ENCODE measurements at regions not wholly inside any gene's neighbourhood (a gene's known extent, or its start where the extent isn't known, plus 50 kb on each side); places are given as distances from the start of the nearest gene placed in this dataset.

GRCh38 chr2:104563398-104563996, 290.4 kb upstream of the POU3F3 start:
- Histone ChIP-seq H3K9me3 (no peaks in the 10 kb centered on the region), H3K27me3 (no peaks in the 10 kb centered on the region), H3K4me1 (no peaks in the 10 kb centered on the region), H3K36me3 (no peaks in the 10 kb centered on the region), H3K4me3 (no peak overlapping the region), H3K27ac (no peak overlapping the region)
- intact Hi-C loops (cut with DNase I) = no loop called here
- DNase-seq (ENCODE audit: low spot score in 2 of 2) = no peak
- TF ChIP-seq, protein P1, sequence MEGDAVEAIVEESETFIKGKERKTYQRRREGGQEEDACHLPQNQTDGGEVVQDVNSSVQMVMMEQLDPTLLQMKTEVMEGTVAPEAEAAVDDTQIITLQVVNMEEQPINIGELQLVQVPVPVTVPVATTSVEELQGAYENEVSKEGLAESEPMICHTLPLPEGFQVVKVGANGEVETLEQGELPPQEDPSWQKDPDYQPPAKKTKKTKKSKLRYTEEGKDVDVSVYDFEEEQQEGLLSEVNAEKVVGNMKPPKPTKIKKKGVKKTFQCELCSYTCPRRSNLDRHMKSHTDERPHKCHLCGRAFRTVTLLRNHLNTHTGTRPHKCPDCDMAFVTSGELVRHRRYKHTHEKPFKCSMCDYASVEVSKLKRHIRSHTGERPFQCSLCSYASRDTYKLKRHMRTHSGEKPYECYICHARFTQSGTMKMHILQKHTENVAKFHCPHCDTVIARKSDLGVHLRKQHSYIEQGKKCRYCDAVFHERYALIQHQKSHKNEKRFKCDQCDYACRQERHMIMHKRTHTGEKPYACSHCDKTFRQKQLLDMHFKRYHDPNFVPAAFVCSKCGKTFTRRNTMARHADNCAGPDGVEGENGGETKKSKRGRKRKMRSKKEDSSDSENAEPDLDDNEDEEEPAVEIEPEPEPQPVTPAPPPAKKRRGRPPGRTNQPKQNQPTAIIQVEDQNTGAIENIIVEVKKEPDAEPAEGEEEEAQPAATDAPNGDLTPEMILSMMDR (IDR thresholded peaks at IDR 0.05) = no peak

DNA sequence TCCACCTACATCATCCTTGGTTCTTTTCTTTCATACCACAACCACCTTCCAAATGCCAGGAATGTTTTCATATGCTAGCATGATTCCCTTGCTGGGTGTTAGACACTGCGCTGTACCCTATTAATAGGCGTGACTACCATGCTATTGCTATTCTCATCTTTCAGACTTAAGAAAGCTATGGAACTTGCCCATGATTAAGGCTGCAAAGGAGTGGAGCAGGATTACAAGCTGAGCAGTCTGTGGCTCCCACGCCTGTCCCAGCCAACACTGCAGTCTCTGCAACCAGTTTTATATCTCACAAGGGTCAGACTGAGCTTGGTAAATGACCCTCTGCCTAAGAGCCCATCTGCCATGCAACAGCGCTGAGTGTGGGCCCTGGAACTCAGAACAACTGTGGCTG, 285.7 kb upstream of the POU3F3 start:
- Histone ChIP-seq H3K9me3 (no peaks in the 10 kb centered on the region), H3K4me3 (no peak overlapping the region), H3K27me3 (no peaks in the 10 kb centered on the region), H3K27ac (no peak overlapping the region), H3K4me1 (no peaks in the 10 kb centered on the region), H3K36me3 (no peaks in the 10 kb centered on the region)
- intact Hi-C loops (cut with DNase I) = no loop called here
- no peak for DNase-seq (ENCODE audit: low spot score in 2 of 2)
- TF ChIP-seq, protein P1 (IDR thresholded peaks at IDR 0.05) = no peak

DNA sequence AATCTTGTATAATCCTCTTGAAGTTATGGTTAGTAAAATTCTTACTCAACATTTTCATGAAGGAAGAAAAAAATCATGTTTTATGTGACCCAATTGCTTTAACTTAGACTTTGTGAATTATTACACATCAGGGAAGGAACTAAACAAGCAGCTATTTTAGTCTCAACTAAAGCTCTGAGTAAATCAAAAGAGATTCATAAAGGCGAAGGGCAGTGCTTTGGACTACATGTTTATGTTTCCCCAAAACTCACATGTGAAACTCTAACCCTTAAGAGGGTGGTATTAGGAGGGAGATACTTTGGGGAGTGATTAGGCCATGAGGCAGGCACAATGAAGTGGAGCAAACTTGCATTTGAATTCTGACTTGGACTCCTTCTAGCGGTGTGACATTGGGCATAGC, 283.7 kb upstream of the POU3F3 start:
- H3K4me3 ChIP-seq = no peak overlapping the region

GRCh38 chr2:104572834-104573233, 281.1 kb upstream of the POU3F3 start:
- no peaks in the 10 kb centered on the region for H3K4me1 ChIP-seq
- TF ChIP-seq, protein P1 (IDR thresholded peaks at IDR 0.05) = no peak
- no peaks in the 10 kb centered on the region for H3K27me3 ChIP-seq
- no peak for DNase-seq (ENCODE audit: low spot score in 2 of 2)
- no peaks in the 10 kb centered on the region for H3K36me3 ChIP-seq
- H3K4me3 ChIP-seq = no peak overlapping the region
- H3K27ac ChIP-seq = no peak overlapping the region
- H3K9me3 ChIP-seq = no peaks in the 10 kb centered on the region
- intact Hi-C loops (cut with DNase I) = no loop called here

More for the DNA sequence above, 283.7 kb upstream of the POU3F3 start:
- Histone ChIP-seq H3K27ac (no peak overlapping the region), H3K4me1 (no peaks in the 10 kb centered on the region), H3K27me3 (no peaks in the 10 kb centered on the region), H3K9me3 (no peaks in the 10 kb centered on the region), H3K36me3 (no peaks in the 10 kb centered on the region)
- TF ChIP-seq, protein P1 (IDR thresholded peaks at IDR 0.05) = no peak
- no peak for DNase-seq (ENCODE audit: low spot score in 2 of 2)
- intact Hi-C loops (cut with DNase I) = no loop called here

DNA sequence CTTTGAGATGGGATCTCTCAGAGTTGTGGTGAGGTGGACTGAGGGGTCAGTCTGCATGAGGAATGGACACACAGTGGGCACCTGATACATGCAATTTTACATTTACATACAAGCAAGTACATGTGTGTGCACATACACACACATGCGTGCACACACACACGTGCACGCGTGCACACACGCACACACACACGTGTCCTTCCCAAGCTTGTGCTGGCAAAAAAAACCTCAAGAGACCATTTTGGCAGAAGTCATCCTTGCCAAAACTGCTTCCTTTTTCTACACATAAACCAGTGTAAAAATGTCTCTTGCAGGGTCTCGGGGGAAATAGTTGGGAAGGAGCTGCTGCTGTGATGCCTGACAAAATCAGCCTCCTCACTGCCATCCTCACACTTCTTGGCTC, 279.5 kb upstream of the POU3F3 start:
- DNase-seq (ENCODE audit: low spot score in 2 of 2) = no peak
- intact Hi-C loops (cut with DNase I) = no loop called here
- TF ChIP-seq, protein P1 (IDR thresholded peaks at IDR 0.05) = no peak

DNA sequence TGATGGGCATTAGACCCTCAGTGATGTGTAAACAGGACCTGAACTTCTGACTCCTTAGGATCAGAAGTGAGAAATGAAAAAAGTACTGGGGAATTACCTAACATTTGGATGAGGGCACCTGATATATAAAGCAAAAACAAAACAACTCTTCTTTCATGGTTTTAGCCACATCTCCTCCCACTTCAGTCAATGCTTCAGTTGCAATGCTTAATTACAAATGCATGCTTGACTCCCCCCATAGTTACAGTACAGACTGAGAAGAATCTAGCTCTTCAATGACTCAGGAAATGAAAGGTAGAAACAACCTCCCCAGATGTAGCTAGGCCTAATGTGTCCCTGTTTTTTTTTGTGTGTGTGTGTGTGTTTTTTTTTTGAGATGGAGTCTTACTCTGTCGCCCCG, 276.8 kb upstream of the POU3F3 start:
- TF ChIP-seq, protein P1 (IDR thresholded peaks at IDR 0.05) = no peak
- intact Hi-C loops (cut with DNase I) = no loop called here

More for the DNA sequence above, 279.5 kb upstream of the POU3F3 start:
- H3K36me3 ChIP-seq = no peaks in the 10 kb centered on the region
- no peak overlapping the region for H3K27ac ChIP-seq
- H3K27me3 ChIP-seq = no peaks in the 10 kb centered on the region
- H3K4me1 ChIP-seq = no peaks in the 10 kb centered on the region
- H3K9me3 ChIP-seq = no peaks in the 10 kb centered on the region
- H3K4me3 ChIP-seq = no peak overlapping the region

More for the DNA sequence above, 276.8 kb upstream of the POU3F3 start:
- no peaks in the 10 kb centered on the region for H3K36me3 ChIP-seq
- H3K4me1 ChIP-seq = no peaks in the 10 kb centered on the region
- H3K27ac ChIP-seq = no peak overlapping the region
- H3K27me3 ChIP-seq = no peaks in the 10 kb centered on the region
- no peak overlapping the region for H3K4me3 ChIP-seq
- no peaks in the 10 kb centered on the region for H3K9me3 ChIP-seq
- no peak for DNase-seq (ENCODE audit: low spot score in 2 of 2)

Data from ascending aorta (tissue), 2 donors.